GM21423 (cell line): ENCODE measurements at regions not wholly inside any gene's neighbourhood (a gene's known extent, or its start where the extent isn't known, plus 50 kb on each side); places are given as distances from the start of the nearest gene placed in this dataset.

Source experiments
- ATAC-seq: cut with Tn5 transposase; IDR thresholded peaks from one replicate; pipeline ENCODE4 v1.9.1; 2021; ENCODE audit warnings: mild to moderate bottlenecking, moderate library complexity; ENCODE audit not compliant: unreplicated experiment

DNA sequence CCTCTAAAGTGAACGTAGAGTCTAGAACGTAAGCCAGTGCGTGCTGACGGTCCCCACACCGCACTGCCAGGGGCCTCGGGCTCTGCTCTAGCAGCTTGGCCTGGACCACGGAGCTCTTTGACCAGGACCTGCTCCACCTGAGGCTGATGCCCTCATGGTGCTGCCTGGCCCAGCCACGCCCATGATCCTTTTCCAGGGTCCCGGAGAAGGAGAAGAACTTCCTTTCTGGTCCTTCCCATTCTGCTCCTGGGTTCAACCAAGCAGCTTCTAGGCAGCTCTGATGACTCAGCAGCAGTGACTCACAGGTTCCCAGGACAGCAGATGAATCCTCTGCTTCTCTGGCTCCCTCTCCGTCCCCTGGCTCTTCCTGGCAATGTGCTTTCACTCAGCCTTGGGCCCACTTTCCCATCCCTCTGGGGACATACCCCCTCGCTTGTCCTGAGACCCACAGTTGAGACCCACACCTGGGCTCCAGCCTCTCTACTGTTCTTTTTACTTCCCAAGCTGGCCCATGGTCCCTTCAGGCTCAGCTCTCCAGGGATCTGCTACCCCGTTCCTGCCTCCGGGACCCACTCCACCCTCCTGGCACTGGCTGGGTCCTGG is 246.3 kb upstream of the RAB4A start:
- no peak for ATAC-seq

DNA sequence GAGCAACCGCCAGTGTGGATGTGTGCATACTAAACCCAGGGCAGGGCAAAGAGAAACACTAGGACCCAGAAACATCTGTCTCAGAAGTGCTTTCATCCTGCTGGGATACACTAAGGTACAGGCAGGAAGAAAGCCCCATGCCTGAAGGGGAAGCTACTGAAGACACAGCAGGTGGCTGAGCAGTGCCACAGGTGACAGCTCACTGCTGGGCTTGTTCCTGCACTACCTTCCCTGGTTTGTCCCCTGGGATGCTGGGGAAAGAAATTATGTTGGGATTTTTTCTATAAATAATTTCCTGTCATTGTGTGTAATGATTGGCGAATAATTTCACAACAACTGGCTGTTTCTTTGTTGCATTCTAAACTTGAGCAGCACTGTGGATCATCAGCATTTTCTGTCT is 245.3 kb upstream of the RAB4A start:
- ATAC-seq: no peak

DNA sequence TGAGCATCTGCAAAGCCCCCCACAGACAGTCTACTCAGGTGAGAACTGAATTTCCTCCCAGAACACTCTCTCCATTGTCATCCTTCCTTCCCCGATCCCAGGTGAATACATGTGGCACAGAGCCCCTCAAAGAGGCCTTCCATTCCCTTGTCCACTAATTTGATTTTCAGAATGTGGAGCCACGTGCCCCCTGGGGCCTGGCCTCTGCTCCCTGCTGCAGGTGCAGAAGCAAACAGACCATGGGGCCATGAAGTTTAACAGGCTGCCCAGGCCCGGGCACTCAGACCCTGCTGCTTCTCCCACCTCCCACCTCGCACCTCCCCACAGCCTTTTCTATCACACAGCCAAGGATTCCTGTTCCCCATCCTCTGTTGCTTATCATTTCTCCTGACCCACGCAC is 243.8 kb upstream of the RAB4A start:
- ATAC-seq: no peak

DNA sequence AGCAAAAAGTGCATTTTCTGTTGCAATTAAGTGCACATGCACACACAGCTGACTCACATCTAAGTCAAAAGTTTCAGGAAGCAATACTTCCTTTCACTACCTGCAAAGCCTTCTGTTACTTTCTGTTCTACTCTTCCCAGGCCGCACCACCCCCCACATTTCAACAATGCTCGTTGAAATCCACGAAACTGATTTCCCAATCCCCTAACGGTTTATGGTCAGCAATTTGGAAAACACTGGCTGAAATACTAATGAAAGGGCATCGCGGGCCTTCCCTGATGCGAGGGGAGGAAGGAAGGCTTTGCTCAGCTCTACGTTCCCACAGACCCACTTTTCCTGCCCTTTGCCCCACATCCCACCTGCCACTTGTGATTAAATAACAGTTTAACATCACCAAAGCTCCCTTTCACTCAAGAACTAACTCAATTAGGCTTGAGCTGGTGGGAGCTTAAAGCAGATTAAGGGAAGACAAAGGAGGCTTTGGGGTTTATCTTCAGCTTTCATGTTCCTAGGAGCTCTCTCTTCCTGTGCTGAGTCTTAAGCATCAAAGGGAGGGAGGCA is 243.2 kb upstream of the RAB4A start:
- no peak for ATAC-seq

DNA sequence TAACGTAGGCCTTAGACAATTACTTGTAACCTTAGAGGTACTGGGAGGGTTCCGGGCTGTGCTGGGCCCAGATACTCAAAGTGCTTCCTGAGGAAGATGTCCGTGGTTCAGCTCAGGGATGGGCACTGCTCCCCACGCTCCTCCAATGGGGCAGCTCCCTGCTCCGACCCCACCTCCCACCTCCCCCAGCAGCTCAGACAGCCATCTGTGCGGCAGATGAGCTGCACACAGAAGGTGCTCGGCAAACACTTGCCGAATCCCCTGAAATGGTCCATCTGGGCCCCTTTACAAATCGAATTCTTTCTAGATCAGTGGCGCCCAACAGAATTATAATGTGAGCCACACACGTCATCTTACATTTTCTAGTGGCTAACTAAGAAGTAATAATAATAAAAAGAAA is 242.4 kb upstream of the RAB4A start:
- ATAC-seq: no peak

DNA sequence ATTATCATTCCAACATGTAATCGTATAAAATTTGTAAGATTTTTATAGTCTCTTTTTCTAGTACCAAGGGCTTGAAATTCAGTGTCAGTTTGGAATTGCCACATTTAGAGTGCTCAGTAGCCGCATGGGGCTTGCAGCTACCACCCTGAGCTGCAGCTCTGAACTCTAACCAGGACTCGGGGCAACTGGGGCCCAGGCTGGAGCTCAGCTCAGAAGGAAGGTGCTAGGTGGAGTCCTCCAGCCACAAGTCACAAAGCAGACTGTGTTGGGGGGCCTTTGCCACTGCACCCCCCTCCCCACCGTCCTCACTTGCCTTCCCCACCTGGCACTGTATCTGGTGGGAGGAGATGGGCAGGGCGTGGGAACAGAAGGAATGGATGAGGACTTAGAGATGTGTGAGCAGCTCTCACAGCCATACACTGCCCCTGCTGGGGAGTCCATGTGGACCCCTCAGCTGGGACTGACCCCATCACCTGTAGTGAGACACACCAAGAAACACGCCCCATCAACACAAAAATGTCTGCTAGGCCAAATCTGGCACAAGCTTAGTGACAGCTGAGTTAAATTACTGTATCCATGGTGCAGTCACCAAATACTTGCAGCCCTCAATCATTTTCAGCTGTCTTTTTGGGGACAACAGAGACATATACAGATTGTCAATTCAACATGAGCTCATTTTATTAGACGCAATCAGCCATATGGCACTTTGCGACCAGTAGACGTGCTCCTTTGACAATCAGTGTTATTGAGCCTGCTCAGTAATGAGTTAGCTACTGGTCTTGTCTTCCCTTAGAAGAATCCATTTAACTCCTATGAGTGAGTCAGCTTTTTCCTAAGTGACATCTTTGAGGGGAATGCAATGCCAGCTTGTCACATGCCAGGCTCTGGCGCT is 241.7 kb upstream of the RAB4A start:
- no peak for ATAC-seq

DNA sequence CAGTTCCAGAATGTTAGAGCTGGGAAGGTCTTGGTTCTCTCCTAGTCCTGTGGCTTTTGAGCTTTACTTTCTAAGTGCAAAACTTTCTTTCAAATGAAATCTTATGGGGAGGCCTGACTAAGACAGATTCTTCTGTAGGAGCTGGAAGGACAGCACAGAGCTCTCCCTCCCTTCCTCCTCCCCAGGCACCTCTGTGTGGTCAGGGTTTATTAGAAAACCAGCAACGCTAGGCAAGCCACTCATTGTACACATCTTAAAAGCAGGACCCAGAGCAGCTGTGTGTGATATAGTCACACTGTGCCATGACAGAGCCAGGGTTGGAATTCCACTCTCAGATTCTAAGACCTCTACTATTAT is 241.1 kb upstream of the RAB4A start:
- ATAC-seq: no peak

DNA sequence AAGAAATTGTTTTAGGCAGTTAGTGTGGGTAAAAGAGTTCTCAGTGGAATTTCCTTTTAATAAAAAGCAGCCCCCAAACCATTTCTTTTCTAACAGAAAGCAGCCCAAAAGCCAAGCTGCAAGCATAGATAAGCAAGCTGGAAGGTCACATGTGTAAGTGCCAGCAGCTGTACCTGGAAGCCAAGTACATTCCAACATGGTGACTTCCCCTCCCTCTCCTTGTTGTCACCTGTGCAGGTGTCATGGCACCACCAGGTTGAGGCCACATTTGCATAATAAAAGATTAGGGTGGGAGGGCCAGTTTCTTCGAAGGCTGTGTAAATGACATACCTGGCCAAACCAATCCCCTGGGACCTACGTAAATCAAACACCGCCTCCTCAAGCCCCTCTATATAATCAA is 240.3 kb upstream of the RAB4A start:
- no peak for ATAC-seq

DNA sequence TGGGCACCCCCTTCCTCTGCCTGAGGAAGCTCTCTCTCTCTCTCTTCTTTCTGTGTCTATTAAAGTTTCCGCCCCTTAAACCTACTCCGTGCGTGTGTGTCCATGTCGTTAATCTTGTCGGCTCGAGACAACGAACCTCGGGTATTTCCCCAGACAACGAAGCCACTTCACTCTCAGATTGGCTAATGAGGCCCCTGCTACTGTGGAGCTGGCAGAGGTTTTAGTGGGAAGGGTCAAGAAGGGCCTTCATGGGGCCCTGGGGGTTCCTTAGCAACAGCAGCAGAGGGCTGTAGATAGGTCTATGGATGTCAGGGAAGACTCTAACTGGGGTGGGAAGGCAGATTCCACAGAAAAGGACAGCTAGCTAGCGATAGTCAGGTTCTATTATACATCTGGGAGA is 239.8 kb upstream of the RAB4A start:
- no peak for ATAC-seq

DNA sequence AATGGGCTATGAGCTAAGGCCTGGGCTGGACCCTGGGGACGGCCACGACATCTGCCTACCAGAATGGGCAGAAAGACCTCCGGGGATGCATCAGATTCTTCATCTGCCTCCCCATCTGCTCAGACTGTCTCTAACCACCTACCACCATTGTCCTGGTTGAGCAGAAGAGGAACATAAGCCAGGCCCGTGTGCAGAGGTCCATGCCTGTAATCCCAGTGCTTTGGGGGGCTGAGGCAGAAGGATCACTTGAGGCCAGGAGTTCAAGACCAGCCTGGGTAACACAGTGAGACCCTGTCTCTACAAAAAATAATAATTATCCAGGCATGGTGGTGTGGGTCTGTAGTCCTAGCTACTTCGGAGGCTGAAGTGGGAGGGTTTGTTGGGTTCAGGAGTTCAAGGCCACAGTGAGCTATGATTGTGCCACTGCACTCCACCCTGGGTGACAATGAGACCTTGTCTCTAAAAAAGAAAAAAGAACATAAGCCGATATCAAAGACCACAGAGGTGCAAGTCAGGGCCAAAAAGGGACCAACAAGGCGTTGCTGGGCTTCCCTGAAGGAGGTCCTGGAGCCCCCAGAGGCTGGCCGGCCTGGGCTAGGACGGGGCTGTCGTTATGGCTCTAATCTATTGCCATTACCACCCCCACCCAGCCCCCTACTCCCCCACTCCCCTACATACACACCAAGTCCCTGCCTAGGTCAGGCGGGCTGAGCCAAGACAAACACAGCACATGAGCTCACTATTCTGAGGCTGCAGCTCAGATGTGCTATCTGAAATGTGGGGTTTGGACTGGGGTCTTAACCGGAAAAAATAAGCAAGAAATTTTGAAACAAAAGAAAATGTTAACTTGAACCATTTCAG is 239.2 kb upstream of the RAB4A start:
- no peak for ATAC-seq

DNA sequence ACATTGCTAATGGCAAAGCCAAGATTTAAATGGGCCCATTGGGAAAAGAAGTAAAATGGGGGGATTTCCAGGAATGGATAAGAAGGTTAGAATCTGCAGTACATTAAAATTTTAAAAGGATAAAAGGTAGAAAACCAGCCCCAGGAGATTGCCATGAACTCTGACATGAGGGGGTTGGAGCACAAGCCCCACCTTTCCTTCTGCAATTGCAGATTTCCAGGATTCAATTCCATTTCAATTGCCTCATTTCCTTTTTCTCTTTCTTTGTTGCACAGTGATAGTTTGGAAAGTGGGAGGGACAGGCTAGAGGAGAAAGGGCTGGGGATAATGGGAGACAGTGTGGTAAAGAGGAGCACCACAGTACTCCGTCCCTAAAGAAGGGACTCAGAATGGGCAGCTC is 238.5 kb upstream of the RAB4A start:
- no peak for ATAC-seq

DNA sequence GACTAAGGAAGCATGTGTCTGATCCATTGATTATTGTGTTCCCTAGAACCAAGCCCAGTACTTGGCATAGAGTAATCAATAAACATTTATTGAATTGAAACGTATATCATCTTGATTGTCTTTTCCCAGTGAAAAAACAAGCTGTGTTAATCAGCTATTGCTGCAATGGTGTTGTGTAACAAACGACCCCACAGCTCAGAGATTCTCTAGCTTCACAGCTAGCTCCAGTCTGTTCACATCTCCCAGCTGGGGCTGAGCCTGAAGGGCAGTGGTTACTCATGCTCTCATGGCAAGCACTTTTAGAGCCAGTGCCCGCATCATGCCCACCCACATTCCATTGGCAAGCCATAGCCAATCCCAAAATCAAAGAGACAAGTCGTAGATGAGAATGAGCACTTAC is 237.4 kb upstream of the RAB4A start:
- ATAC-seq: no peak

DNA sequence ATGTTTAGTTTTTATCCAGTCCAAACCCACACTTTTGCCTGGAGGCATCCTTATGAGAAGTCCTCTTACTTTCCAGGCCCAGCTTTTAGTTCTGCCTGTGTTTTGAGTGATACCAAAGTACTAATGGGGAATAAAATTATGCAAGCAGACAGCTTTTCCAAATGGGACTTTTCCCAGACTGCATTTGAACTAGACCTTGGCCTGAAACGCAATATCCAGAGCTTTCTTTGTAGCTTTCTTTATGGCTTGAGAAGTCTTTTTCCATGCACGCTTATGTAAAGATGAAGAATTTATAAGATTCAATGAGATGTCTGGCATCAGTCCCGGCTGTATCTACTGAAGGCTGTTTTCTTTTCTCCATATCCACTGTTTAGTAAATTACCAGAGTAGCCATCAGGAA is 236.6 kb upstream of the RAB4A start:
- no peak for ATAC-seq

DNA sequence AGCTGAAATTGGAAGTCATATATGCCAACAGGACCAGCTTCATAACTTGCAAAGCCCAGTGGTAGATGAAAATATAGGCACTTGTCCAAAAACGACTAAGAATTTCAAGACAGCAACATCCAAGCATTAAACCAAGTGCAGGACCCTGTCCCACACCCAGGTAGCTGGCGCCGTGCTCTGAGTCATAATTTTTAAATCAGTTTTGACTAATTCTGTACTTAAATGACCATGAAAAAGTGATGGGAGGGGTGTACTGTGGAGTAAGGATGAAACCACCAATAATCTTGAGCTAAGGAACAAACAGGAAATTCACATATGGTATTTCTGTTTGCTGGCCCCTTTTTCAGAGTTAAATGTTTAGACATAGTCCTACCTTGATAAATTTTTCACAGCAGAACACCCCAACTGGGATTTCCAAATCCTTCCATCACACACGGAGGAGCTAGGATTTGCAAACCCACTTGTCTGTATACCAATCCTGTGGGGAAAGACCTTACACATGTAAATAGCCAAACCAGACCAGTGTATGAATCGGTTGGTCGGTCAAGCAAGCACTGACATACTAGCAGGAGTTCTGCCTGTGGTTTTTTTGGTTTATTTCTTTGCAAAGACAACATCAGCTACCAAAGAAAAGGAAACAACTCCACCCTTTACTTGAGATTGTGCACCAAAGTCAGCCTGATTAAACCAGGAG is 235.7 kb upstream of the RAB4A start:
- ATAC-seq: peak; percentile 94

DNA sequence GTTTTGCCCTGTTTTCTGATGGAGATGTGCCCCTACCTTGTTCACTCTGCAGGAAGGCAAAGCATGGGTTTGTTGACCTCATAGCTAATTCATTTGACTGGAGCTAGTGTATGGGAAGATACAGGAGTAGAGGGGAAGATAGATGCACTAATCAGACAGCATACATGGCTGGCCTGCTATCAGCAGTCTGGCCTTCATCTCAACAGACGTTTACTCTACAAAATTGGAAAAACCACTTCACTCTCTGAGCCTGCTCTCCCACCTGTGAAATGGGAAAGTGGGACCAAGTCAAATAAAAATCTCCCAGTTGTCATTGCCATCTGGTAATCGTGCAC is 235.2 kb upstream of the RAB4A start:
- no peak for ATAC-seq

DNA sequence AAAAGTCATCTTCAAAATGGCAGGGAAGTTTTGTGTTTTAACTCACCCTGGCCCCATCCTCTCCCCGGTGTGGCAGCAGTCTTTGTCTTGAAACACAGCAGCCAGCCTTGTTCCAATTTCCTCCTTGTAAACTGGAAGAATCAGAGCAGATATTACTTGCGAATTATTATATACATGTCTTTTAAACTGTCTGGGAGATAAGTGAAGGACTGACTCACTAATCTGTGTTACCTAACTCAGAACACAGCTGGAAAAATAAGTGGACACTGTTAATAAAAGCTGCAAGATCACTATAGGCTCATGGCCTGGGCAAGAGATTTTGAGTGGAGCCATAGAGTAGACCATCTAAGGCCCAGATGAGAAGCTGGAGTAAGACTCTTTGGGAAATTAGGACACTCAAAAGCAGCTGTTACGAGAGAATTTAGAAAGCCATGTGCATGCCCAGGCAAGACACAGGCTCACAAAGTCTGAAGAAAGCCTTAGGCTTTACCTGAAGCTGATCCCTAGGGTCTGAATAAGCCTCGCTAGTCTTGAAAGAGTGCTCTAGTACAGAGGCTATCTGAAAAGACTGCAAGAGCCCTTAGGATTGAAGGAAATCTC is 233.0 kb upstream of the RAB4A start:
- ATAC-seq: no peak

DNA sequence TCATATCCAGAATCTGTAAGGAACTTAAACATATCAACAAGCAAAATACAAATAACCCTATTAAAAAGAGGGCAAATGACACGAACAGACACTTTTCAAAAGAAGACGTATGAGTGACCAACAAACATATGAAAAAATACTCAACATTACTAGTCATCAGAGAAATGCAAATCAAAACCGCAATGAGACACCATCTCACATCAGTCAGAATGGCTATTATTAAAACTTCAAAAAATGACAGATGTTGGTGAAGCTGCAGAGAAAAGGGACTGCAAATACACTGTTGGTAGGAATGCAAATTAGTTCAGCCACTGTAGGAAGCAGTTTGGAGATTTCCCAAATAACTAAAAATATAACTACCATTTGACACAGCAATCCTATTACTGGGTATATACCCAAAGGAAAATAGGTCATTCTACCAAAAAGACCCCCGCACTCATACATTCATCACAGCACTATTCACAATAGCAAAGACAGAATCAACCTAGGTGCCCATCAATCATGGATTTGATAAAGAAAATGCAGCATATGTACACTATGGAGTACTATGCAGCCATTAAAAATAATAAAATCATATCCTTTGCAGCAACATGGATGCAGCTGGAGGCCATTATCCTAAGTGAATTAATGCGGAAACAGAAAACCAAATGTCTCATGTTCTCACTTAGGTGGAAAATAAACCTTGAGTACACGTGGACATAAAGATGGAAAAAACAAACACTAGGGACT is 230.1 kb upstream of the RAB4A start:
- ATAC-seq: no peak

DNA sequence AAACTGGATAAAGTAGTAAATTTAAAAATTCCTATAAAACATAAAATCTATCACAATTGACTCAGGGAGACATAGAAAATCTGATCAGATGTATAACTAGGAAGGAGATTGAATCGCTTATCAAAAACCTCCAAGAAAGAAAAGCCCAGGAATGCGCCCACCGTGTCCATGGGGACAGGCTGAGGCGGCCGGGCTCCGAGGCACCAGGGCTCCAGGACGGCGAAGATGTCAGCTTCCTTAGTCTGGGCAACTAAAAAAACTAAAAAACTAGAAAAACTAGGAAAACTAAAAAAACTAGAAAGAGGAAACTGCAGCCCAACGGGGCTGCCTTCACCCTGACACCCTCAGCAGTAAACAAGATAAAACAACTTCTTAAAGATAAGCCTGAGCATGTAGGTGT is 229.0 kb upstream of the RAB4A start:
- ATAC-seq: no peak

DNA sequence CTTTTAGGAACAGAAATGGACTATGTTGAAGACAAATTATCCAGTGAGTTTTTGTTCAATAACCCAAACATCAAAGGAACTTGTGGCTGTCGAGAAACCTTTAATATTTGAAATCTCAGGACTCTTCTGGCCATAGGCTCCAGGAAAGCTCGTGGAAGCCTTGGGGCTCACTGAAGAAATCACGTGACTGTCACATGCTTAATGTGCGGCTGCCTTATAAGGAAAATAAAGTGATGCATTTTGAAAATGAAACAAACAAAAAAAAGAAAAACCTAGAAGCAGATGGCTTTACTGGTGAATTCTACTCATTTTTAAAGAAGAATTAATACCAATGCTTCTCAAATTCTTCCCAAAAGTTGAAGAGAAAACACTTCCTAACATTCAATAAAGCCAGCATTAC is 228.4 kb upstream of the RAB4A start:
- ATAC-seq: no peak

DNA sequence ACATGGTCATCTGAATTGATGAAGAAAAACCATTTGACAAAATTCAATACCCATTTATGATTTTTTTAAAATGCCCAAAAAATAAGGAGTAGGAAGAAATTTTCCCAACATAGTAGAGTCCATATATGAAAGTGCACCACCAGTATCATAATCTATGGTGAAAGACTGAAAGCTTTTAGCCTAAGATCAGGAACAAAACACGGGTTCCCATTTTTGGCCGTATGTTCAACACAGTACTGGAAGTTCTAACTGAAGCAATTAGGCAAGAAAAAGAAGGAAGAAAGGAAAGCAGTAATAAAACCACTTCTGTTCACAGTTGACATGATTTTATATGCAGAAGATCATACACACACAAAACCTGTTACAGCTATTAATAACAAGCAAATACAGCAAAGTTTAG is 227.8 kb upstream of the RAB4A start:
- no peak for ATAC-seq
